ENCODE measurements at regions not wholly inside any gene's neighbourhood (a gene's known extent, or its start where the extent isn't known, plus 50 kb on each side); places are given as distances from the start of the nearest gene placed in this dataset.

GRCh38 chr4:175351473-175351872, 433.3 kb downstream of the ADAM29 start:
- ChIA-PET CTCF (no interaction called here), POLR2A (no interaction called here)
- Histone ChIP-seq H3K4me1 (ENCODE audit: control insufficient read depth, insufficient read depth, low read length) (no peaks in the 10 kb centered on the region), H3K27ac (ENCODE audit: extremely low read depth, low read depth, low read length) (no peak overlapping the region), H3K36me3 (ENCODE audit: control insufficient read depth in 2 of 2, insufficient read depth in 1 of 2, low read length in 2 of 2) (no peaks in the 10 kb centered on the region), H3K4me3 (ENCODE audit: low read depth, low read length) (no peak overlapping the region), H3K9me3 (ENCODE audit: control insufficient read depth, insufficient read depth, low read depth, low read length) (no peaks in the 10 kb centered on the region)
- TF ChIP-seq ZNF449 (tag by site-specific recombination; IDR thresholded peaks at IDR 0.05), result no peak
- TF ChIP-seq SP2 (tag by site-specific recombination; IDR thresholded peaks at IDR 0.05), result no peak
- no peak for TF ChIP-seq ZNF214 (tag by site-specific recombination; IDR thresholded peaks at IDR 0.05; ENCODE audit: borderline replicate concordance)
- TF ChIP-seq ZNF221 (tag by site-specific recombination; IDR thresholded peaks at IDR 0.05; ENCODE audit: borderline replicate concordance), result no peak
- TF ChIP-seq ZNF623 (tag by site-specific recombination; IDR thresholded peaks at IDR 0.05), result no peak
- TF ChIP-seq KLF16 (tag by site-specific recombination; IDR thresholded peaks at IDR 0.05), result no peak
- no peak for TF ChIP-seq PRDM10 (tag by site-specific recombination; IDR thresholded peaks at IDR 0.05)
- no peak for TF ChIP-seq PRDM4 (tag by site-specific recombination; IDR thresholded peaks at IDR 0.05)
- TF ChIP-seq, protein P1, sequence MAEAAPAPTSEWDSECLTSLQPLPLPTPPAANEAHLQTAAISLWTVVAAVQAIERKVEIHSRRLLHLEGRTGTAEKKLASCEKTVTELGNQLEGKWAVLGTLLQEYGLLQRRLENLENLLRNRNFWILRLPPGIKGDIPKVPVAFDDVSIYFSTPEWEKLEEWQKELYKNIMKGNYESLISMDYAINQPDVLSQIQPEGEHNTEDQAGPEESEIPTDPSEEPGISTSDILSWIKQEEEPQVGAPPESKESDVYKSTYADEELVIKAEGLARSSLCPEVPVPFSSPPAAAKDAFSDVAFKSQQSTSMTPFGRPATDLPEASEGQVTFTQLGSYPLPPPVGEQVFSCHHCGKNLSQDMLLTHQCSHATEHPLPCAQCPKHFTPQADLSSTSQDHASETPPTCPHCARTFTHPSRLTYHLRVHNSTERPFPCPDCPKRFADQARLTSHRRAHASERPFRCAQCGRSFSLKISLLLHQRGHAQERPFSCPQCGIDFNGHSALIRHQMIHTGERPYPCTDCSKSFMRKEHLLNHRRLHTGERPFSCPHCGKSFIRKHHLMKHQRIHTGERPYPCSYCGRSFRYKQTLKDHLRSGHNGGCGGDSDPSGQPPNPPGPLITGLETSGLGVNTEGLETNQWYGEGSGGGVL (tag by site-specific recombination; IDR thresholded peaks at IDR 0.05), result no peak
- no peak for TF ChIP-seq ZNF776 (tag by site-specific recombination; IDR thresholded peaks at IDR 0.05; ENCODE audit: borderline replicate concordance)
- no peak for TF ChIP-seq ZBTB1 (tag by site-specific recombination; IDR thresholded peaks at IDR 0.05)
- TF ChIP-seq ZNF558 (tag by site-specific recombination; IDR thresholded peaks at IDR 0.05), result no peak
- TF ChIP-seq YY1 (tag by site-specific recombination; IDR thresholded peaks at IDR 0.05), result no peak
- no peak for TF ChIP-seq ZNF335 (tag by site-specific recombination; conservative IDR thresholded peaks at IDR 0.05)
- TF ChIP-seq, protein P2, sequence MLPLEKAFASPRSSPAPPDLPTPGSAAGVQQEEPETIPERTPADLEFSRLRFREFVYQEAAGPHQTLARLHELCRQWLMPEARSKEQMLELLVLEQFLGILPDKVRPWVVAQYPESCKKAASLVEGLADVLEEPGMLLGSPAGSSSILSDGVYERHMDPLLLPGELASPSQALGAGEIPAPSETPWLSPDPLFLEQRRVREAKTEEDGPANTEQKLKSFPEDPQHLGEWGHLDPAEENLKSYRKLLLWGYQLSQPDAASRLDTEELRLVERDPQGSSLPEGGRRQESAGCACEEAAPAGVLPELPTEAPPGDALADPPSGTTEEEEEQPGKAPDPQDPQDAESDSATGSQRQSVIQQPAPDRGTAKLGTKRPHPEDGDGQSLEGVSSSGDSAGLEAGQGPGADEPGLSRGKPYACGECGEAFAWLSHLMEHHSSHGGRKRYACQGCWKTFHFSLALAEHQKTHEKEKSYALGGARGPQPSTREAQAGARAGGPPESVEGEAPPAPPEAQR (tag by site-specific recombination; IDR thresholded peaks at IDR 0.05), result no peak
- no peak for TF ChIP-seq ZNF350 (tag by site-specific recombination; IDR thresholded peaks at IDR 0.05)
- TF ChIP-seq, protein P3, sequence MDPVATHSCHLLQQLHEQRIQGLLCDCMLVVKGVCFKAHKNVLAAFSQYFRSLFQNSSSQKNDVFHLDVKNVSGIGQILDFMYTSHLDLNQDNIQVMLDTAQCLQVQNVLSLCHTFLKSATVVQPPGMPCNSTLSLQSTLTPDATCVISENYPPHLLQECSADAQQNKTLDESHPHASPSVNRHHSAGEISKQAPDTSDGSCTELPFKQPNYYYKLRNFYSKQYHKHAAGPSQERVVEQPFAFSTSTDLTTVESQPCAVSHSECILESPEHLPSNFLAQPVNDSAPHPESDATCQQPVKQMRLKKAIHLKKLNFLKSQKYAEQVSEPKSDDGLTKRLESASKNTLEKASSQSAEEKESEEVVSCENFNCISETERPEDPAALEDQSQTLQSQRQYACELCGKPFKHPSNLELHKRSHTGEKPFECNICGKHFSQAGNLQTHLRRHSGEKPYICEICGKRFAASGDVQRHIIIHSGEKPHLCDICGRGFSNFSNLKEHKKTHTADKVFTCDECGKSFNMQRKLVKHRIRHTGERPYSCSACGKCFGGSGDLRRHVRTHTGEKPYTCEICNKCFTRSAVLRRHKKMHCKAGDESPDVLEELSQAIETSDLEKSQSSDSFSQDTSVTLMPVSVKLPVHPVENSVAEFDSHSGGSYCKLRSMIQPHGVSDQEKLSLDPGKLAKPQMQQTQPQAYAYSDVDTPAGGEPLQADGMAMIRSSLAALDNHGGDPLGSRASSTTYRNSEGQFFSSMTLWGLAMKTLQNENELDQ (tag by site-specific recombination; IDR thresholded peaks at IDR 0.05; ENCODE audit: low read depth), result no peak

Measured in HEK293 (cell line).